GM18870 (cell line): ENCODE measurements at regions not wholly inside any gene's neighbourhood (a gene's known extent, or its start where the extent isn't known, plus 50 kb on each side); places are given as distances from the start of the nearest gene placed in this dataset.
"Not testable (repeated sequence)": the region's sequence is repeated elsewhere in the genome, so short reads cannot be mapped to it uniquely, and the experiment has no call there.

Experiments used
- ATAC-seq: cut with Tn5 transposase; IDR thresholded peaks from one replicate; pipeline ENCODE4 v1.9.1; 2021; ENCODE audit warnings: moderate library complexity; ENCODE audit not compliant: unreplicated experiment

- no peak for ATAC-seq
Measured at GRCh38 chr10:130499541-130499940, 363.4 kb downstream of the GLRX3 start.

- no peak for ATAC-seq
Measured at GRCh38 chr10:130500261-130501000, 364.2 kb downstream of the GLRX3 start.

GRCh38 chr10:130507461-130507860 lies 371.3 kb downstream of the GLRX3 start:
- ATAC-seq = no peak

GRCh38 chr10:130509881-130510689 lies 373.9 kb downstream of the GLRX3 start:
- ATAC-seq = no peak

- no peak for ATAC-seq
Measured at GRCh38 chr10:130510755-130511154, 374.6 kb downstream of the GLRX3 start.

- ATAC-seq = no peak
Measured at GRCh38 chr10:130511766-130512165, 375.6 kb downstream of the GLRX3 start.

GRCh38 chr10:130512936-130513335 lies 376.7 kb downstream of the GLRX3 start:
- ATAC-seq = no peak

GRCh38 chr10:130513686-130514476 lies 377.7 kb downstream of the GLRX3 start:
- no peak for ATAC-seq

- ATAC-seq = no peak
Measured at GRCh38 chr10:130515670-130516069, 379.5 kb downstream of the GLRX3 start.

GRCh38 chr10:130516141-130516735 lies 380.0 kb downstream of the GLRX3 start:
- ATAC-seq = no peak

GRCh38 chr10:130518921-130519320 lies 382.7 kb downstream of the GLRX3 start:
- ATAC-seq = not testable (repeated sequence)

GRCh38 chr10:130519791-130520190 lies 383.6 kb downstream of the GLRX3 start:
- ATAC-seq = no peak

GRCh38 chr10:130531312-130531711 lies 395.1 kb downstream of the GLRX3 start:
- no peak for ATAC-seq

- no peak for ATAC-seq
Measured at GRCh38 chr10:130541090-130541489, 404.9 kb downstream of the GLRX3 start.

GRCh38 chr10:130542761-130543160 lies 406.6 kb downstream of the GLRX3 start:
- no peak for ATAC-seq

- no peak for ATAC-seq
Measured at GRCh38 chr10:130543794-130544193, 407.6 kb downstream of the GLRX3 start.

GRCh38 chr10:130545122-130545521 lies 408.9 kb downstream of the GLRX3 start:
- ATAC-seq = no peak

GRCh38 chr10:130545697-130546096 lies 409.5 kb downstream of the GLRX3 start:
- no peak for ATAC-seq

GRCh38 chr10:130546841-130547240 lies 410.6 kb downstream of the GLRX3 start:
- ATAC-seq = no peak

- no peak for ATAC-seq
Measured at GRCh38 chr10:130547368-130547767, 411.2 kb downstream of the GLRX3 start.
